Epithelial cell of proximal tubule (primary cell): ENCODE measurements at regions not wholly inside any gene's neighbourhood (a gene's known extent, or its start where the extent isn't known, plus 50 kb on each side); places are given as distances from the start of the nearest gene placed in this dataset.

ENCODE experiments used
- DNase-seq: peaks from one replicate; pipeline ENCODE4 v3.0.0-alpha.2; 2011; ENCODE audit warnings: low read depth
- H3K4me3 ChIP-seq: 2 replicates; pipeline ENCODE4 v1.5.1; 2011; ENCODE audit warnings: low read depth, mild to moderate bottlenecking, low read length
- CTCF ChIP-seq: conservative IDR thresholded peaks from 2 replicates; pipeline ENCODE4 v1.5.1; 2012; ENCODE audit warnings: low read depth, mild to moderate bottlenecking, low read length

- H3K4me3 ChIP-seq, result no peak overlapping the region
- no peak for DNase-seq
- TF ChIP-seq CTCF, result no peak
Measured at GRCh38 chr6:76789580-76789979, 673.7 kb downstream of the HTR1B start.

DNA sequence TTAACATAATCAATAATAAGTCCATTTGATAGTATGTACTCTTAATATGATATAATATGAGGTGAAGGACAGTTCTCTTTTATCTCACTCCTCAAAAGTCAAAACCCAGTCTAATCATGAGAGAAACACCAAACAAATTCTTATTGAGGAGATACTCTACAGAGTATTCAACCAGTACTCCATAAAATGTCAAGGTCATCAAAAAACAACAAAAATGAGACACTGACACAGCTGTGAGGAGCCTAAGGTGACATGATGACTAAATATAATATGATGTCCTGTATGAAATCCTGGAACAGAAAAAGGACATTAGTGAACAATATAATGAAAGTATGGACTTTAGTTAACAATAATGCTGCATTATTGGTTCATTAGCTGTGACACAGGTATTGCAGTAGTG lies 675.1 kb downstream of the HTR1B start:
- TF ChIP-seq CTCF, result no peak
- no peak overlapping the region for H3K4me3 ChIP-seq
- DNase-seq, result no peak

DNA sequence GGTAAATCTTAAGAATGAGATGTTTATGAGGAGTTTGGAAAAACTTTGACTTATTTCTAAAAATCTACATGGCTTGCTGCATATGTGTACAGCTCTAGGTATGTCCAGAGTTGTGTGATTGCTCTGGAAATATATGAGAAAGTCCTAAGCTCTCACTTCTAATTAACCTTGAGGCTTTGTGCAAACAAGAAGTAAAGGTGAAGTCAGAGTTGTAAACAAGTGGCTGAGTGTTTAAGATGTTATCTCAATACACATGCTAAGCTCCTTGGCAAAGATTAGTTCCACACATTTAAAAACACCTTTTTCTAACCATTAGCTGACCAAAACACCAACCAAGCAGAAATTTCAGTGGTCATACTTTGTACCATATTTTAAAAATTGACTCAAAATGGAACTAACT lies 684.2 kb downstream of the HTR1B start:
- TF ChIP-seq CTCF, result no peak
- DNase-seq, result no peak

DNA sequence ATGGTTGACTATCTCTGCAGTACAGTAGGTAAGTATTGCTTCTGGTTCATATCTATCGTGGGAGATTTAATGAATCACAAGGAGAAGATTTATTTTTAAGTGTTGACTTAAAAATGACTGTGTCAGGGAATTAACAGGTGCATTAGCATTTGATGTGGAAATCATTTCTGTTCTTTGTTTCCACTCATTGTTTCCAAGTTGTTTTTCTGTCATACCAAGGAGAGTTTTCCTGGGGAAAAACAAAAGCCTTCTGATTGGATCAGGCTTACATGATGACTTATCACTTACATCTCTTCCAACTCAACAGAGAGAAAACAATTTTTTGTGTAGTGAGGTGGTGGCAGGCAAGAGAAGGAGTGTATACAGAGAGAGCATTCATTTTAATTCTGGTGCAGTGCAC lies 686.4 kb downstream of the HTR1B start:
- no peak overlapping the region for H3K4me3 ChIP-seq
- DNase-seq, result no peak
- TF ChIP-seq CTCF, result no peak

More for the DNA sequence above, 684.2 kb downstream of the HTR1B start:
- H3K4me3 ChIP-seq, result no peak overlapping the region

DNA sequence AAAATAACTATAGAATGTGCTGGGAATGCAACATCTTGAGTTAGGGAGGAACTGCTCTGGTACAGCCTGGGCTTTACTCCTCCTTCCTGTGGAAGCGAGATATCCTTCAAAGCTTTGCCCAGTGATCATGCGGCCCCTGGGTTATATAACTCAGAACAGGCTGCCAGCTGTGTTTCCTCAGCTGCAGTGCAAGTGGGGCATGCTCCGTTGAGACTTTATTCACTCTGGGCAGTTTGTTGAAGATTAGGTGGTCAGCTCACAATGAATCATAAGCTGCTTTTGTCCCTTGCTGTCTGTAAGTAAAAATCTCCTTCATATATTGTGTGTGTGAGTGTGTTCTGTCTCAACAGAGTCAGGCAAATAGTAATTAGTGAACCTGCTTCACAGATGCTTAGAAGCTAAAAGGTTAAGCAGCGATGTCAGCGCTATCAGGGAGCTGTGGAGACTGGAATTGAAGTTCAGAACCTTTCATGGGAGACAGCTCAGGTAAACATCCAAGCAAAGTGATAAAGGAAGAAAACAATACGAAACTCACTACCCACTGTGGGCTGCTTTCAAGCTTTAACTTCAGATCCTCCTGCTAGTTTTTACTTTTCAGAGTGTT lies 688.4 kb downstream of the HTR1B start:
- TF ChIP-seq CTCF, result no peak
- DNase-seq, result no peak
- no peak overlapping the region for H3K4me3 ChIP-seq

DNA sequence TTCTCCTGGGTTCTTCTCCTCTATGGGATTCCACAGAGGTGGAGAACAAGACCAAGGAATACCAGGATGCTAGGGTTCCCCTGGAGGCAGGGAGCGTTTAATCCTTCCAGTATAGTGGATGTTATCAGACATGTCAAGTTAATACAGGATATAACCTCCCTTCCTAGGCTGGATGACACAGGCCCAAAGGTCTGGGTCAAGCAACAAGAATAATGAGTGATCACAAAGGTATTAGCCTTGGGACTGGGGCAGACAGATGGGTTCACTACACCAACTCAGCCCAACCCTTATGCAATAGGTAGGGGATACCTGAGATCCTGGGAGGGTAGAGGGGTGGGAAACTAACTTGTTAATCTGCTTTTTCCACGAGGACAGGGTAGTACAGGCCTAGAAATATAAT lies 690.3 kb downstream of the HTR1B start:
- H3K4me3 ChIP-seq, result no peak overlapping the region
- DNase-seq, result no peak
- TF ChIP-seq CTCF, result no peak

DNA sequence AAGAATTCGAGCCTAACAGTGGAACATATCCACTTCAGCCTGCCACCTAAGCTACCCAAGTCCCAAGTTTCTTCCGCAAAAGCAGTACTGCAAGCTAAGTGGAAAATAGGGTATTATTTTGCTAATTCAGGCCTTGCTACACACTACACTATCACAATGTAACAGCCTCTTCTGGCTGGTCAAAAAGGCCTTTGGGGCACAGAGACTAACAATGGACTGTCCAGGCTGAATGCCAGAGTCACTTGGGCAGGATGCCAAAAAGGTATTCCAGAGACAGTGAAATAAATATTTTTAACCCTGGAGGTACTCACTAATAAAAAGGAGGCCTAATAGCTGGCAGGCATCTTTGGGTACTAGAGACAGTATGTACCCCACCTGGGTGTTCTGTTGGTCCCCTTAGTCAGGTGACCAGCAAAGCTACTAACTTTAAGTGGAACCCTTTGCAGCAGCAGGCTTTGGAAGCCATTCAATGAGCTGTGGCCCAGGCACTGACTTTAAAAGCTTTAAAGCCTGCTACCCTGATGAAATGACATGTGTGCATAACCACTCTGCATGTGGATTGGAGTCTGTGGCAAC lies 692.1 kb downstream of the HTR1B start:
- no peak for DNase-seq
- no peak for TF ChIP-seq CTCF
- H3K4me3 ChIP-seq, result no peak overlapping the region
